GM12891 (cell line): ENCODE measurements at regions not wholly inside any gene's neighbourhood (a gene's known extent, or its start where the extent isn't known, plus 50 kb on each side); places are given as distances from the start of the nearest gene placed in this dataset.

ENCODE experiments used
- DNase-seq: peaks from one replicate; pipeline ENCODE4 v3.0.0; 2011; ENCODE audit warnings: low spot score; ENCODE audit not compliant: insufficient read length
- FAIRE-seq: peaks from 2 replicates; lab custom pipeline; 2011; peaks lifted over from hg19 to GRCh38; lab: Jason Lieb, UNC
- PAX5 ChIP-seq: IDR thresholded peaks from 2 replicates; pipeline ENCODE4 v1.6.1; 2011; ENCODE audit warnings: low read length, moderate library complexity, mild to moderate bottlenecking; ENCODE audit not compliant: insufficient read depth, severe bottlenecking
- POLR2A ChIP-seq: IDR thresholded peaks from 2 replicates; pipeline ENCODE4 v1.6.1; 2011; ENCODE audit warnings: low read depth, low read length, control low read depth
- POLR2AphosphoS5 ChIP-seq: IDR thresholded peaks from 2 replicates; pipeline ENCODE4 v1.6.1; 2011; ENCODE audit warnings: low read depth, low read length, control low read depth
- POU2F2 ChIP-seq: IDR thresholded peaks from 2 replicates; pipeline ENCODE4 v1.6.1; 2011; ENCODE audit warnings: low read depth, mild to moderate bottlenecking, control low read depth, low read length, moderate library complexity
- SPI1 ChIP-seq: IDR thresholded peaks from 2 replicates; pipeline ENCODE4 v1.6.1; 2011; ENCODE audit warnings: low read depth, low read length, control low read depth
- TAF1 ChIP-seq: IDR thresholded peaks from 2 replicates; pipeline ENCODE4 v1.6.1; 2011; ENCODE audit warnings: low read depth, low read length, control low read depth

DNA sequence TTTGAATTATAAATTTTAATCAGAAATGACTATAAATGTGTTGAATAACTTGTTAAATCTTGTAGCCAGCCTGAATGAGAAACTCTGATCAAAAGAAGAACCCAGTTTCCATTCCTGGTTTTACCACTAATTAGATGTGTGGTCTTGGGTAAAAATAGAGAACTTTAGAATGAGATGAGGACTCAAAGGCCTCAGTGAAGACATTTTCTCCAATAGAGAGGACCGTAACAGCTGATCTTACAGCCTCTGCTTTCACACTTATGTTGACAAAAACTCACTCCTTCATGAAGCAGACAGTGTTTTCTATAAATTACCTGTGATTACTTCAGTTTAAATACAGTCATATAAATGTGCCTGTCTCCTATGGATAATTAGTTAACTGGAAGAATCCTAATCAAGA, 200.1 kb upstream of the MEOX2 start:
- TF ChIP-seq POU2F2 (no peak), PAX5 (no peak), SPI1 (no peak), POLR2A (no peak), TAF1 (no peak), POLR2AphosphoS5 (no peak)
- FAIRE-seq, result no peak
- DNase-seq, result no peak

DNA sequence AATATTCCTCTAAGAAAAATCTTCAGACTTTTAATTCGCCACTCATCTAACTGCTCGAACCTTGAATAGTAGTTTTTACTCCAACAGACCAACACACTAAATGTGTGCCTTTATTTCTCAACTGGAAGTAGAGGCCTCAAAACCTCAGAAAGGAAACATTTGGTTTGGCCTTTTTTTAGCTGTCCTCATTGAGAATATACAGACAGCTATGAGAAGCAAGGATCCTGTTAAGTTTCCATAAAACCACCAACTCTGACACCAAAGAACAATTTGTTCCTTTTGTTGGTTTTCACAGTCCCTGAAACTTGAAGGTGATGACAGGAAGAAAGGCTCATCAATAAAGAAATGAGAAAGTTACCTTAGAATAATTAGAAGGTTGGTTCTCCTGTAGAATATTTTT, 199.2 kb upstream of the MEOX2 start:
- DNase-seq (no peak), FAIRE-seq (no peak)
- TF ChIP-seq PAX5 (no peak), TAF1 (no peak), POU2F2 (no peak), SPI1 (no peak), POLR2AphosphoS5 (no peak), POLR2A (no peak)

DNA sequence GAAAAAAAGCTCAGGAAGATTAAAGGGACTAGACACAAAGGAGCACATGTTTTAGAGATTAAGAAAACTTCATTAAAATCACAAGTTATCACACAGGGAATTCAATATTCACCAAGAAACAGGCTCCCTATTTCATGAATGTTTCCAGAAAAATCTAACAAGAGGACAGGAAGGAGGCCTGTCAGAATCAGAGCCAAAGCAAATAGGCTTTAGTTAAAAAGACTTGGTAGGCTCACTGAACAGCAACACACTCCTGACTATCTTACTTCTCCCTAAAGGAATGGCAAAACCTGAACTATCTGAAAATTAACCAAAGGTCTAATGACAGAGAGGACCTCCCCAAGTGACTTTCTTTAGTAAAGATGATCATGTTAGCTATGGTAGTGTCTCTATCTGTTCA, 188.3 kb upstream of the MEOX2 start:
- no peak for FAIRE-seq
- DNase-seq, result no peak
- no peak for TF ChIP-seq SPI1
- TF ChIP-seq TAF1, result no peak
- TF ChIP-seq POLR2AphosphoS5, result no peak
- TF ChIP-seq POU2F2, result no peak
- no peak for TF ChIP-seq PAX5
- TF ChIP-seq POLR2A, result no peak

DNA sequence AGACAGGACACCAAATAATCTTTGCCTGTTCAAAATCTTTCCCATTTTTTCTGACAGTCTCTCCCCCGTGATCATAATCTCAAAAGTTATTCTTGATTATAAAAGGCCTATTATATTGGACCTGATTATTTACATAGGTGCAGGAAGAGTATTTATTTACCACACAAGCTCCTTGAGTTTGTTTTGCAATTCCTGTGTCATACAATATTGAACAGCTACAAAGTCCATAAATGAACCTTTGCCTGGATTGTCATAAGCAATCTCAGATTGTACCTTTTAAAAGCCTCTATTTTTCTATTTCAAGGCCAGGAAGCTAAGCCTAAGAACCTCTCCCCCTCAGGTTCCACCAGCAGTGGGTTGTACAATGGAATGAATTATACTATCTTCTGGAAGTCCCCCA, 183.9 kb upstream of the MEOX2 start:
- TF ChIP-seq POLR2AphosphoS5 (no peak), SPI1 (no peak), PAX5 (no peak), POLR2A (no peak)
- FAIRE-seq (no peak), DNase-seq (no peak)

DNA sequence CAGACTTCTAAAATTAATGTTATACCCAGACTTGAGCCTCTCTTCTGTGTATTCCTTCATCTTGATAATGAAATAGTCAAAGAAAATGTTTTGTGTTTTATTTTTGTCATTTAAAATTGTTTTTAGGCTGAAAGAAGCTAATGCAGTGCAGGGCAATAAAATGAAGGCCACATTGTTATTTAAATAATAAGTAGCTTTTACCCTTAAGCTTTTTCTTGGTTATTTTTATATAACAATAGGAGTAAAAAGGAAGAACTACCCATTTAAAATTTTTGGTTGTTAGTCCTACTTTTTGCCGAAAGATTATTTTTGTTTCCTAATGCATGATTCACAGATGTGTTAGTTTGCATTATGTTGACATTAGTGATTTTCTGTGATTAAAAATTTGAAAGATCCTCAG, 181.0 kb upstream of the MEOX2 start:
- TF ChIP-seq TAF1, result no peak
- TF ChIP-seq POU2F2, result no peak
- no peak for TF ChIP-seq POLR2A
- TF ChIP-seq SPI1, result no peak
- no peak for DNase-seq
- no peak for FAIRE-seq

DNA sequence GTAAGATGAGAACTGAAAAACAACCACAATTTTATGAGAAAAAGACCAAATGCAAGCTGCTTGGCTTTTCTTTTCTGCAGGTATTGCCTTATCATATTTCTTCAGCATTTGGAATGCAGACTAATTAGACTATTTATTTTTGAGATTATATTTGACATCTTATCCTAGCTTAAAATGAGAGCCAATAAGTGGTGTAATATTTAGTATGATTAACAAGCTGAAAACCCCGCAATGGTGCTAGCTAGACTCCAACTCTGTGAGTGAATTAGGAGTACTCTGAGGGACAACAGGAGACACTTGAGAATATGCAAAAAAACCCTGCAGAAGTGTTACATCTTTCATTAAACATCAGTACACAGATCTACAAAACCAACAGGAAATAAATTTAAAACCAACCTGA, 180.3 kb upstream of the MEOX2 start:
- no peak for DNase-seq
- no peak for FAIRE-seq
- TF ChIP-seq SPI1, result no peak
- no peak for TF ChIP-seq POLR2A
- TF ChIP-seq POLR2AphosphoS5, result no peak
- no peak for TF ChIP-seq PAX5
- no peak for TF ChIP-seq TAF1
- no peak for TF ChIP-seq POU2F2

DNA sequence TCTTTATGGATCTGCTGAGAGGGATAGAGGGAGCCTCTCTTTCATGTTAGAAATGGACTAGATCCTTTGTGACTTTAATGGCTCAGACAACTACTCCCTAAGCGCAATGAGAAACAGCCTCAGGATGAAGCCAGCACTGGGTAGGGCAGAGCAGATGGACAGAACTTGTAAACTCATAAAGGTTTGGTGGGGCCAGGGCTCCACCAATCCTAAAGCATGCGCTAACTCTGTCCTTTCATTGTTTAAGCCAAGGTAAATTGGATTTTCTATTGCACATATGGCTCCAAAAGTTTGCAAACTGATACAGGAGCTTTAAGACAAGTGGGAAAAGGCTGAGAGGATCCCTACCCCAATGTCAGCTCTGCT, 178.1 kb upstream of the MEOX2 start:
- DNase-seq (no peak), FAIRE-seq (no peak)
- no peak for TF ChIP-seq TAF1
- no peak for TF ChIP-seq POLR2A
- TF ChIP-seq POU2F2, result no peak
- no peak for TF ChIP-seq SPI1
- no peak for TF ChIP-seq PAX5
- TF ChIP-seq POLR2AphosphoS5, result no peak

DNA sequence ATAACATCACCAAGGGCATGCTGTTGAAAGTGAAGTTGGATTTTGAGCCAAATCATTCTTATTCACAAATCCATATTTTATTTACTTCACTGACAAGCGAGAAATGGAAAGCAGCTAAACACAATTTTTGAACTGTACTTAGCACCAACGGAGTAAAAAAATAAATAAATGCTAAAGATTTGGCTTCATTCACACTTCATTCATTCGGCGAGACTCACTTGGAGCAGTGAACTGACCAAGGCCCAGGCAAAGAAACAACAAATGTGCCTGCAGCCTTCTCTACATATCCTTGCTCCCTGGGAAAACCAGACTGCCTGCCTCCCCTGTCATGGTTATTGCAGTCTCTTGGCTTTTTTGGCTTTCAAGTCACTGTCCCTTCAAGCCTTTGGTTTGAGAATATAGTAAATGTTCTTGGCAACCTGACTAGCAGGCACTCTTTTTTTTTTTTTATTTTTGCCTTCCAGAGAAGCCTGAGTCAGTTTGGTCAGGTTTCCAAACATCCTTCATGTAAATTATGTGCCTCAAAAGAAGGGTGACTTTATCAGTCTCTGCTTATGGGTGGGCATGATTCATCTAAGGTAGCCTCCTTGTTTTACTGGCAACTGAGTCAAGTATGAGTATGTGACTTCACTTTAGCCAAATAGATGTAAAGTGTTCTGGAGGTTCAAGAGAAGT, 177.6 kb upstream of the MEOX2 start:
- FAIRE-seq (no peak), DNase-seq (no peak)
- TF ChIP-seq PAX5, result no peak
- TF ChIP-seq POLR2AphosphoS5, result no peak
- no peak for TF ChIP-seq TAF1
- TF ChIP-seq SPI1, result no peak
- no peak for TF ChIP-seq POLR2A
- no peak for TF ChIP-seq POU2F2

DNA sequence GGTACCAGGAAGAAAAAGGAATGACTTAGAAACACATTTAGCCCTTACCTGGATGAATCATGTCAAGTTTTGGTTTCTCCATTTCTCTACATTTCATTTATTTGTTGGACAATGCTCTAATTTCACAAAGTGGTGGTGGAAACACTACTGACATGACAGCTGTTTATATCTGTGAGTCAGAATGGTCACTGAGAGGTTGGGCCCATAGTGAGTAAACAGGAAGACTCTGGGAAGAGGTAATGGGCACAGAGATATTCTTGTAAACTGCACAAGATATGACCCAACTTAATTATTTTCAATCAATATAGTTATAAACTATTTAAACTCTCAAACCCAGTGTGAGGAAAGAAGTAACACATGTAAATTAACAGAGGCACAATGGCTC, 176.3 kb upstream of the MEOX2 start:
- DNase-seq, result no peak
- no peak for FAIRE-seq
- TF ChIP-seq SPI1, result no peak
- no peak for TF ChIP-seq POLR2A
- TF ChIP-seq TAF1, result no peak
- TF ChIP-seq POLR2AphosphoS5, result no peak
- TF ChIP-seq PAX5, result no peak
- TF ChIP-seq POU2F2, result no peak
